GM12873 (cell line): ENCODE measurements at regions not wholly inside any gene's neighbourhood (a gene's known extent, or its start where the extent isn't known, plus 50 kb on each side); places are given as distances from the start of the nearest gene placed in this dataset.

Experiments used
- TF ChIP-seq, protein P1 (sequence below): IDR thresholded peaks from 2 replicates; pipeline ENCODE4 v1.5.1; 2012; ENCODE audit warnings: low read depth, mild to moderate bottlenecking, moderate library complexity, low read length, control low read depth; ENCODE audit not compliant: insufficient read depth; ENCODE audit errors: missing control alignments

DNA sequence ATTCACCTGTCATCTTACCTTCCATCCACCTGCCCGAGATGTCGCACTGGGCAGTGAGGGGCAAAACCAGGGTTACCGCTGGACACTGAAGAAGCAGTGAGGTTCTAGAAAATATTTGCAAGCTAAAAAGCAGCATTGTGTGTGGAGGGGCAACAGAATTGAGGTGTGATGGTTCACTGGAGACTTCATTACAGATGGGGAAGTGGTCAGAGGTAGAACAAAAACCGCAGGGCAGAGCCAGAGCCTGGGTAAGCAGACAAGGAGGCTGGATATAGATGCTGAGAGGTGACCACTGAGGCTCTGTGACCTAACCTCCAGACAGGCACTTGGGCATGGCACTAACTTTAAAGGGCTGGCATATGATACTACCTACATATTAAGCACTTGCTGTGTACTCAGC is 363.9 kb upstream of the PROX1 start:
- TF ChIP-seq, protein P1, sequence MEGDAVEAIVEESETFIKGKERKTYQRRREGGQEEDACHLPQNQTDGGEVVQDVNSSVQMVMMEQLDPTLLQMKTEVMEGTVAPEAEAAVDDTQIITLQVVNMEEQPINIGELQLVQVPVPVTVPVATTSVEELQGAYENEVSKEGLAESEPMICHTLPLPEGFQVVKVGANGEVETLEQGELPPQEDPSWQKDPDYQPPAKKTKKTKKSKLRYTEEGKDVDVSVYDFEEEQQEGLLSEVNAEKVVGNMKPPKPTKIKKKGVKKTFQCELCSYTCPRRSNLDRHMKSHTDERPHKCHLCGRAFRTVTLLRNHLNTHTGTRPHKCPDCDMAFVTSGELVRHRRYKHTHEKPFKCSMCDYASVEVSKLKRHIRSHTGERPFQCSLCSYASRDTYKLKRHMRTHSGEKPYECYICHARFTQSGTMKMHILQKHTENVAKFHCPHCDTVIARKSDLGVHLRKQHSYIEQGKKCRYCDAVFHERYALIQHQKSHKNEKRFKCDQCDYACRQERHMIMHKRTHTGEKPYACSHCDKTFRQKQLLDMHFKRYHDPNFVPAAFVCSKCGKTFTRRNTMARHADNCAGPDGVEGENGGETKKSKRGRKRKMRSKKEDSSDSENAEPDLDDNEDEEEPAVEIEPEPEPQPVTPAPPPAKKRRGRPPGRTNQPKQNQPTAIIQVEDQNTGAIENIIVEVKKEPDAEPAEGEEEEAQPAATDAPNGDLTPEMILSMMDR, result no peak

DNA sequence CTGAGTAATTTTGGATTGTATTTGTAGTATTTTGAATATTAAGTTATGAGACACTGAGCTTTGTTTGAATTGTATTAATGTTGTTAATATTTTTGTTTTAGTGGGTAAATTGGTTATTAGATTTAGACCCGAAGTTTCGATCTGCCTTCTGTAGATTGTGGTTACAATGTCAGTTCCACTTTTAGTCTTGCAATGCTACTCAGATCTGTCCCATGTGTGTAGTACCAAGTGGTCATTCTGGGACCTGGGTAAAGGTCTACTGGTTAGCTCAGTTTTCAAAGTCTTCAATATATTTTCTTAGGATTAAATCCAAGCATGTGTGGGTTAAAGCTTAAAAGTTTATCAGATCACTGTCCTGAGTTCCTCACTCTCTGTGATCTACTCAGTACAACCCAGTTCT is 346.5 kb upstream of the PROX1 start:
- TF ChIP-seq, protein P1, result no peak

DNA sequence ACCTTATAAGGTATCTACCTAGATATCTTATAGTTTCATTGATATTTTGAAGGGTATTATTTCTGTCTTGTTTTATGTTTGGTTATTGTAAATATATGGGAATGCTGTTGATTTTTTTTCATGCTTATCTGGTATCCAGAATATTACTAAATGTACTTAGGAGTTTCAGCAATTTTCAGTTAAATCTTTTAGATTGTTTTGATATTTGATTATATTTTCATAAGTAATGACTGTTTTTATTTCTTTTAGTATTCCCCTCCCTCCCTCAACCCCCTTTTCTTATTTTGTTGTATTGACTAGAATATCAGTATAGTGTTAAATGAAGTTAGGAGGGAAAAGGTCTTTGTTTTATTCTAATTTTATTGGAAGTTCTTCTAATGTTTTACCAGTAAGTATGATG is 344.4 kb upstream of the PROX1 start:
- TF ChIP-seq, protein P1, result no peak

DNA sequence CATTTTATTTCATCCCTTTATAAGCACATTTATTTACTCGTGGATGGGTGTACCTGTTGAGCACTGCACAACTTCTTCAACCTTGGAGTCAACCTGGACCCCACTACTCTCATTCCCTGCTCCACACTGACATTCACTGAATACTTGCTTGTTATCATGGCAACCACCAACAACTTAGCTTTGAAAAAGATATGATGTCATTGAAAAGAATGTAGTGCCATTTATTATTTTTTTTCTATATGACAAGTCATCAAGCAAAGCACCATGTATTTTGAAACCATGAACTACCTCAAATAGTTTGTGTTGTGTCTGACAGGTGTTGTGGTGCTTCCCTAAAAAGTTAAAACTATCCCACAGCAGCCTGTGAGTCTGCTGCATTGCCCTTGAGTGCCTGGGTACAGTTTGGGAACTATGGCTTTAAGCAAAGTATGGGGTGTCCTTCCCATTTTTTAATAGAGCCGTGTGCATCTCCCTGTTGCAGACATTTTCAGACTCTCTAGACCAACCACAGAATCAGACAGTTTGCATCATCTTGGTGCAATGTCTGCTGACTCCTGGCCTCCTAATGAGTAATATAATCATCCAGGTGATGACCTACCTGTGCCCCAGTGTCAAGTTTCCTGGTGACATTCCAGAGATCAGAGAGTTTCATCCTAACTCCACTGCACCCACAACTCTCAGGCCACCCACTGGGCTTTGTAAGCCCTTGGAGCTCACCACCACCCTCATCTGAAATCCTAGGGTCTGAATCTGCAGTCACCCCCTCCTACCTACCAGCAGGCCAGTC is 339.7 kb upstream of the PROX1 start:
- TF ChIP-seq, protein P1, result no peak

DNA sequence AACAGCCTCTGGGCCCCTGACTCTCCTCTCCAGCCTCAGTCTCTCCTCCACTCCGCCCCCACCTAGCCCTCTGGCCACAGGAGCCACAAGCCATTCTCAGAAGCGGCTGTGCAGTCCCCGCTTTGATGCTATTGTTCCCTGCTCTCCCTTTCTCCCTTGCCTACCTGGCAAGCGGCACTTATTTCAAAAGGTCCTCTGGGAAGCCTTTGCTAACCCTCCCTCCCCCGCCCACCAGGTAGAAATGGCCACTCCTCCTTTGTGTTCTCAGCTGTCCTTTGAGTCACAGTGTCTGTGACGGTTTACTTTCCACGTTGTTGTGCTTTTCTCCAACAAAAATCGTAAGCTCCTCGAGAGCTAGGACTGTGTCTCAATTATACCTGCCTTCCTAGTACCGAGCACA is 338.4 kb upstream of the PROX1 start:
- TF ChIP-seq, protein P1, result no peak

DNA sequence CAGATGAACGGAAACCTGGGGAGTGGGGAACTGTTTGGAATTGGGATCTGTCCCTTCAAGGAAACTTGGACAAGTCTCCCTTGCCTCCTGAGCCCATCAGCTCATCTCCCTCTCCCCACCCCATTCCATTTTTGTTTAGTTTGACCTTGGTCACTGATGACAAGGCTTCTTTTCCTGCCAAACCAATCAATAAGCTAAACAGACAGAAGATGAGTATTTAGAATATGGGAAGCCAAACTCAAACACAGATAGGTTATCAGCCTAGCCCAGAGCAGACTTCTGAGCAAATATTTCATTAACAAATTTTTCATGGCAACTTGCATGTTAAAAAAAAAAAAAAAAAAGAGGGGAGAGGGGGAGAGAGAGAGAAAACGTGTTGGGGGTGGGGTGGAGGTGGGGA is 337.2 kb upstream of the PROX1 start:
- TF ChIP-seq, protein P1, result no peak

DNA sequence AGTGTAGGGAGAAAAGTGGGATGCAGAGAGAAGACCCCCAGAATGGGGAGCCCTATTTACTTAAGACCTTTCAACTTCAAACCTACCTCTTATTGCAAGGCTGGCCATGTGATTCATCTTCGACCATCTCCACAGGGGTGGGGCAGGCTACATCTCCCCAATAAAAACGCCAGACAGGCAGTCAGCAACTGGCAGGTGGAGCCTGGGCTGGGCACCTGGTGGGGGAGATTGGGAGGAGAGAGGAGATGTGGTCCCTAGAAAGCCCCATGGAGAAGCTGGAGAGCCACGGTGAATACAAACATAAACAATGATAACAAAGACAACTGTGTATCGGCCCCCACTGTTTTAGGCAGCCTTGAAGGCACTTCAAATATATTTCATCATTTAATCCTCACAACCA is 336.7 kb upstream of the PROX1 start:
- TF ChIP-seq, protein P1, result no peak

DNA sequence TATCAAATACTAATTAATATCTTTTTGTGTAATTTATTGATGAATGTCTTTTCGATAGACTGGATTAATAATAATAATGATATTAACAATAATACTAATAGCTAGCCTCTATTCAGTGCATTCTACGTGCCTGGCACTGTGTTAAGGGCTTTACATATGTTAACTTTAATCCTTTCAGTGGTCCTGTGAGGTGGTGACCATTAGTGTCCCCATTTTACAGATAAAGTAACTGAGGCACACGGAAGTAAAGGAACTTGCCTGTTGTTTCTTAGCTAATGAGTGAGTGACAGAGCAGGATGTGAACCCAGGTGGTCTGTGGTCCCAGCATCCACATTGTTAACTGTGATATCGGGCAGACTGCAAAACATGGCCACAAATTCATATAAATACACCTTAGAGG is 335.7 kb upstream of the PROX1 start:
- TF ChIP-seq, protein P1, result no peak
